GM19099 (cell line): ENCODE measurements at regions not wholly inside any gene's neighbourhood (a gene's known extent, or its start where the extent isn't known, plus 50 kb on each side); places are given as distances from the start of the nearest gene placed in this dataset.

ENCODE experiments used
- POLR2A ChIP-seq: IDR thresholded peaks from 3 replicates; pipeline ENCODE4 v1.6.1; 2011; ENCODE audit warnings: low read depth; ENCODE audit not compliant: insufficient read length; ENCODE audit errors: extremely low read depth

- no peak for TF ChIP-seq POLR2A
Observed at GRCh38 chr2:120831891-120832290, 96.2 kb downstream of the GLI2 start.

GRCh38 chr2:120832296-120833070, 96.8 kb downstream of the GLI2 start:
- no peak for TF ChIP-seq POLR2A

GRCh38 chr2:120833127-120833675, 97.5 kb downstream of the GLI2 start:
- no peak for TF ChIP-seq POLR2A

- TF ChIP-seq POLR2A: no peak
Observed at GRCh38 chr2:120834206-120834605, 98.5 kb downstream of the GLI2 start.

GRCh38 chr2:120836281-120836680, 100.6 kb downstream of the GLI2 start:
- no peak for TF ChIP-seq POLR2A

GRCh38 chr2:120840795-120841487, 105.3 kb downstream of the GLI2 start:
- TF ChIP-seq POLR2A: no peak

- TF ChIP-seq POLR2A: no peak
Observed at GRCh38 chr2:120842456-120843439, 107.1 kb downstream of the GLI2 start.

- TF ChIP-seq POLR2A: no peak
Observed at GRCh38 chr2:120844070-120844738, 108.5 kb downstream of the GLI2 start.

- no peak for TF ChIP-seq POLR2A
Observed at GRCh38 chr2:120845277-120845676, 109.6 kb downstream of the GLI2 start.

- TF ChIP-seq POLR2A: no peak
Observed at GRCh38 chr2:120846406-120847095, 110.9 kb downstream of the GLI2 start.

GRCh38 chr2:120847700-120848321, 112.1 kb downstream of the GLI2 start:
- TF ChIP-seq POLR2A: no peak

- no peak for TF ChIP-seq POLR2A
Observed at GRCh38 chr2:120849278-120849677, 113.6 kb downstream of the GLI2 start.

GRCh38 chr2:120850551-120850950, 114.9 kb downstream of the GLI2 start:
- TF ChIP-seq POLR2A: no peak

GRCh38 chr2:120851116-120851773, 115.6 kb downstream of the GLI2 start:
- TF ChIP-seq POLR2A: no peak
